Effector memory CD4-positive, alpha-beta T cell (primary cell): ENCODE measurements at regions not wholly inside any gene's neighbourhood (a gene's known extent, or its start where the extent isn't known, plus 50 kb on each side); places are given as distances from the start of the nearest gene placed in this dataset.

Experiments used
- DNase-seq, 3 donors: peaks; one replicate each; pipeline ENCODE4 v3.0.0-alpha.2; 2020
- H3K27ac ChIP-seq: 2 replicates; pipeline ENCODE4 v1.7.0; 2013; ENCODE audit warnings: mild to moderate bottlenecking, low read length, moderate library complexity; ENCODE audit not compliant: insufficient read depth, poor library complexity, severe bottlenecking
- H3K27me3 ChIP-seq: replicated peaks from 2 replicates; pipeline ENCODE4 v1.7.0; 2013; ENCODE audit warnings: mild to moderate bottlenecking, low read length; ENCODE audit not compliant: insufficient read depth, control insufficient read depth, poor library complexity, severe bottlenecking
- H3K36me3 ChIP-seq: 2 replicates; pipeline ENCODE4 v1.7.0; 2013; ENCODE audit warnings: mild to moderate bottlenecking, low read length, moderate library complexity; ENCODE audit not compliant: control insufficient read depth, insufficient read depth
- H3K4me1 ChIP-seq: 2 replicates; pipeline ENCODE4 v1.7.0; 2013; ENCODE audit warnings: low read length, mild to moderate bottlenecking; ENCODE audit not compliant: control insufficient read depth, insufficient read depth, poor library complexity, severe bottlenecking
- H3K4me3 ChIP-seq: 2 replicates; pipeline ENCODE4 v1.7.0; 2013; ENCODE audit warnings: low read length, low read depth, mild to moderate bottlenecking; ENCODE audit not compliant: insufficient read depth, poor library complexity, severe bottlenecking
- H3K9me3 ChIP-seq: 2 replicates; pipeline ENCODE4 v1.7.0; 2013; ENCODE audit warnings: mild to moderate bottlenecking, low read length, moderate library complexity; ENCODE audit not compliant: control insufficient read depth

GRCh38 chr5:124554746-124555578 is 191.5 kb downstream of the ZNF608 start:
- no peaks in the 10 kb centered on the region for H3K36me3 ChIP-seq
- DNase-seq = no peak
- H3K27ac ChIP-seq = no peak overlapping the region
- H3K27me3 ChIP-seq = no peaks in the 10 kb centered on the region
- no peak overlapping the region for H3K4me3 ChIP-seq
- H3K4me1 ChIP-seq = no peaks in the 10 kb centered on the region
- H3K9me3 ChIP-seq = no peaks in the 10 kb centered on the region

DNA sequence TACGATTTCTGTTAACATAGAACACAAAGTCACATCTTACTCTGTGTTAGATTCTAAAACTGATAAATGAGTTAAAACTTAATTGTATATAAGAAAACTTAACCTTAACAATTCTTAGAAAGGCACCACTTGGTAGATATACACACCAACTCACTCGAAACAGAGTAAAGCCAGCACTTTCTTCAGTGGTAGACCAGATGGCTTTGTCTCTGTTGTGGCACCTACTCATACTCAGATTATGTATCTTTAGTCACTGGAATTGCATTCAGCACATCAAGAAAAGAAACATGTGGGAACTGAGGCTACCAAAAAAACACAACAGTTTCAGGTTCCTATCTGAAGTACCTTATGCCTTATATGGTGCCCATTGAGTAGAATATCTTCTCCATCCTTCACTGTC is 192.5 kb downstream of the ZNF608 start:
- Histone ChIP-seq H3K27me3 (no peaks in the 10 kb centered on the region), H3K9me3 (no peaks in the 10 kb centered on the region), H3K4me1 (no peaks in the 10 kb centered on the region), H3K36me3 (no peaks in the 10 kb centered on the region), H3K4me3 (no peak overlapping the region), H3K27ac (no peak overlapping the region)
- DNase-seq = no peak

- no peak for DNase-seq
- H3K4me1 ChIP-seq = no peaks in the 10 kb centered on the region
- no peaks in the 10 kb centered on the region for H3K36me3 ChIP-seq
- H3K4me3 ChIP-seq = no peak overlapping the region
- no peaks in the 10 kb centered on the region for H3K9me3 ChIP-seq
- no peak overlapping the region for H3K27ac ChIP-seq
- H3K27me3 ChIP-seq = no peaks in the 10 kb centered on the region
Observed at GRCh38 chr5:124552526-124552925, 193.9 kb downstream of the ZNF608 start.

GRCh38 chr5:124551939-124552279 is 194.5 kb downstream of the ZNF608 start:
- no peaks in the 10 kb centered on the region for H3K9me3 ChIP-seq
- H3K4me1 ChIP-seq = no peaks in the 10 kb centered on the region
- no peaks in the 10 kb centered on the region for H3K27me3 ChIP-seq
- no peak overlapping the region for H3K27ac ChIP-seq
- DNase-seq = no peak
- H3K4me3 ChIP-seq = no peak overlapping the region
- H3K36me3 ChIP-seq = no peaks in the 10 kb centered on the region

DNA sequence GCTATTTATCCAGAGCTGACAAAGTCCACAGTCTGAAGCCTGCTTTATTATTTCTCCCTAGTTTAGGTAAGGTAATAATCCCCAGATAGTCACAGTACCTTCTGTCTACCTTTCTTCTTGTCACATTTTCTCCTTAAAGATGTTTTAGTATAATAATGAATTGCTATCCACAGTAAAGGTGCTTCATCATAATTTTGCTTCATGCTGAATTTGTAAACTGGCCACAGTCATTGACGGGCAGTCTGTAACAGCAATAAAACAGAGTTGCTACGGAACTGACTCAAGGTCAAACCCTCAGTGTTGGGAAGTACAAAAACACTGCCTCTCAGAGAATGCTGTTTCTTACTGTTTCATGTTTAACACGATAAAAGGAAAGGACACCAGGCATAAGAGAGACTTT is 195.7 kb downstream of the ZNF608 start:
- no peak for DNase-seq
- Histone ChIP-seq H3K4me3 (no peak overlapping the region), H3K36me3 (no peaks in the 10 kb centered on the region), H3K4me1 (no peaks in the 10 kb centered on the region), H3K27ac (no peak overlapping the region), H3K9me3 (no peaks in the 10 kb centered on the region), H3K27me3 (no peaks in the 10 kb centered on the region)

DNA sequence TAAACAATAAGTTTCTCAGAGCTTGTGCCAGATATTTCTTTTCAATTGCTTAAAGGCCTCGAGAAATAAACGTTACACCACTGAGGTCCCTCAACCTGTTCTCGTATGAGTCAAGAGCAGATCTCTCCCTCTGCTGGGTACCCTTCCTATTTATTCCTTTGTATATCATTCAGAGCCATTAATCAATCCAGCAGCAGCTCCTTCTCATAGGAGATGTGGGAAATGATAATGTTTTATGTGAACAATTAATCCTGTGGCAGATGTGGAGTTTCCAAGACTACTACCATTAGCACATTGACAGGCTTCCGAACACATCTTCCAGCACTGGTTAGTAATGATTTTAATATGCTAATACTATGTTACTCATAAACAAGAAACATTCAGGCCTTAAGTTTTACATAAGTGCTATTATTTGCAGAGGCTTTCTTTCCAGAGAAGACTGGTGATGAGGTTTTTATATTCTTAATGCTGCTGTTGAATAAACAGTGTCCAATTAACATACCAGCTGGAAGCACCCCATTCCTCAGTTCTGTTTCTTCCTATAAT is 196.5 kb downstream of the ZNF608 start:
- Histone ChIP-seq H3K9me3 (no peaks in the 10 kb centered on the region), H3K4me3 (no peak overlapping the region), H3K27ac (no peak overlapping the region), H3K27me3 (no peaks in the 10 kb centered on the region), H3K4me1 (no peaks in the 10 kb centered on the region), H3K36me3 (no peaks in the 10 kb centered on the region)
- no peak for DNase-seq

DNA sequence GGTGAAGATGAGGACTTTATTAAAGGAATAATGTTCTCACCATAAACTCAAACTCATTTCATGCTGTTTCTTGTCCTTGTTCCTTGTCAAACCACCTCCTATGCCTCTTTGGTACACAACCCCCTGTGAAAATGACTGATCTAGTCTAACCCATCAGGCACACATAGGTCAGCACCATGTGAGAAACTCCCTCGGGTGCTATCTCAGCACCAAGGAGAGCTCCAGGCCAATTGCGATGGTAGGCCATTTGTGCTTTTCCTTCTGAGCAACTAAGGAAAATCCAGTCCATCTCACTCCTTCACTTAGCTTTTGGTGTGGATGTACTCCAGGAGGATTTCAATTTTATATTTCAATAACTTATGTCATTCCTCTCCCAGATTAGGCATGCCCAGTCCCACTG is 199.8 kb downstream of the ZNF608 start:
- H3K36me3 ChIP-seq = no peaks in the 10 kb centered on the region
- H3K4me1 ChIP-seq = no peaks in the 10 kb centered on the region
- no peak for DNase-seq
- no peak overlapping the region for H3K27ac ChIP-seq
- no peak overlapping the region for H3K4me3 ChIP-seq
- H3K9me3 ChIP-seq = no peaks in the 10 kb centered on the region
- H3K27me3 ChIP-seq = no peaks in the 10 kb centered on the region

GRCh38 chr5:124544366-124545055 is 201.9 kb downstream of the ZNF608 start:
- H3K27ac ChIP-seq = no peak overlapping the region
- H3K36me3 ChIP-seq = no peaks in the 10 kb centered on the region
- H3K4me1 ChIP-seq = no peaks in the 10 kb centered on the region
- H3K27me3 ChIP-seq = no peaks in the 10 kb centered on the region
- no peak overlapping the region for H3K4me3 ChIP-seq
- no peak for DNase-seq
- H3K9me3 ChIP-seq = no peaks in the 10 kb centered on the region

- Histone ChIP-seq H3K9me3 (no peaks in the 10 kb centered on the region), H3K4me3 (no peak overlapping the region), H3K36me3 (no peaks in the 10 kb centered on the region), H3K27me3 (no peaks in the 10 kb centered on the region), H3K4me1 (no peaks in the 10 kb centered on the region), H3K27ac (no peak overlapping the region)
- DNase-seq = no peak
Observed at GRCh38 chr5:124538931-124539330, 207.5 kb downstream of the ZNF608 start.

DNA sequence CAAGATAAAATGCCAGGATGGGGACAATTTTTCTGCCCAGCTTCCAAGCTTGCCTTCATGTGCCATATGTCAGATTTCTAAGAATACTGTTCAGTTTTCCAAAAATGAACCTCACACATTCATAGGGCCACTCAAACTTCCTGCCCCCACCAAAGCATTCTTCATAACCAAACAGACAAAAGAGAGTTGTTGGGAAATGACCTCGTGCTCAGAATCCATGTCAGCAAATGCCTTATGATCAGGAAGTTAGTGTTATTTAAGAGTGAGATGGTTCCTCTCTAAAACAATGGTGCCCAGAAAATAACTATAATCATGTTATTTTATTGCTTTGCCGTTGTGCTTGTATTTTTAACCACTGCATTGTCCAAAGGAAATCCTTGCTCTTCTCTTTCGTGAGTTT is 208.2 kb downstream of the ZNF608 start:
- no peaks in the 10 kb centered on the region for H3K9me3 ChIP-seq
- no peak overlapping the region for H3K27ac ChIP-seq
- no peak for DNase-seq

More for the DNA sequence above, 208.2 kb downstream of the ZNF608 start:
- no peak overlapping the region for H3K4me3 ChIP-seq
- H3K4me1 ChIP-seq = no peaks in the 10 kb centered on the region
- H3K27me3 ChIP-seq = no peaks in the 10 kb centered on the region
- no peaks in the 10 kb centered on the region for H3K36me3 ChIP-seq
